ENCODE measurements at regions not wholly inside any gene's neighbourhood (a gene's known extent, or its start where the extent isn't known, plus 50 kb on each side); places are given as distances from the start of the nearest gene placed in this dataset.

DNA sequence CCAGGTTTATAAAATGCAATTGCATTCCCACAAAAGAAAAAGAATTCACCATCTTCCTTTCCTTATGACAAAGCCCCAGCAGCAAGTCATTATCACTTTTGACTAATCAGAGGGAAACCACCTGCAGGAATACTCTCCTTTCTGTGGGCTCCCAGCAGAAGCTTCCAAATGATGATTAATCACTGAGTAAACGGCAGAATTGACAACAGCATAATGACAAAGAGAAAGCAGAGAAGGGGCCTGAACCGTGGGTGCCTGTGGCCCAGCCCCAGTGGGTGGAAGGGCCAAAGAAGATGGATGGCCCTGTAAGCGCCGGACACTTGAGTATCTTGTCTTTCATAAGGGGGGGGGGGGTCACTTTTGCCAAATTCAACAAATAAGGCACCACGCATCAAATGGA, 152.4 kb upstream of the NRBF2 start:
- H2AFZ ChIP-seq (ENCODE audit: low read length): no peak overlapping the region
- CTCF ChIA-PET (ENCODE audit: low intra/inter-chr PET ratio, low total read pairs): no interaction called here
- H3K4me1 ChIP-seq (ENCODE audit: insufficient read depth, low read length): no peaks in the 10 kb centered on the region
- in situ Hi-C loops (cut with HindIII; ENCODE audit: extremely low pct_ligation_motif_present, low pct_unique_long_range_greater_than_20kb): no loop called here
- WGBS (ENCODE audit: low lambda C conversion rate): 2% methylated on average over 5 of the region's 5 CpGs
- DNase-seq (ENCODE audit: low spot score) (no peak), ATAC-seq (no peak), FAIRE-seq (no peak)
- no peaks in the 10 kb centered on the region for H4K20me1 ChIP-seq (ENCODE audit: insufficient read depth, low read length)
- H3K79me2 ChIP-seq (ENCODE audit: insufficient read depth, low read length): no peaks in the 10 kb centered on the region
- no peak overlapping the region for H3K4me3 ChIP-seq (replicated peaks in 1 of 3; ENCODE audit: insufficient read depth in 1 of 3, low read depth in 2 of 3, low read length in 3 of 3)
- POLR2A ChIA-PET: no interaction called here
- H3K36me3 ChIP-seq (replicated peaks in 1 of 2; ENCODE audit: control insufficient read depth in 1 of 2, insufficient read depth in 2 of 2, low read length in 2 of 2): no peaks in the 10 kb centered on the region
- no TSS peak for BruUV-seq (replicated peaks)
- no peak overlapping the region for H3K9ac ChIP-seq (ENCODE audit: insufficient read depth, low read depth, low read length)
- H3K9me3 ChIP-seq (ENCODE audit: low read length): 0 out of 2 replicates have a peak, but pooled peaks cover under 1% of the 10 kb centered on the region
- intact Hi-C loops (cut with micrococcal nuclease; ENCODE audit: unreplicated experiment): no loop called here
- no peak overlapping the region for H3K4me2 ChIP-seq (ENCODE audit: low read depth, low read length)
- H3K27ac ChIP-seq (ENCODE audit: extremely low read length, insufficient read depth, low read length): no peak overlapping the region
- no peaks in the 10 kb centered on the region; a peak in 1 of 5 replicates for H3K27me3 ChIP-seq (ENCODE audit: control insufficient read depth in 1 of 2, insufficient read depth in 2 of 2, low read length in 2 of 2)
- TF ChIP-seq HMG20A (CRISPR knock-in tag; IDR thresholded peaks at IDR 0.05; ENCODE audit: borderline replicate concordance) (no peak), ZNF350 (CRISPR knock-in tag; IDR thresholded peaks at IDR 0.05; ENCODE audit: borderline replicate concordance, low read depth) (no peak), HDAC1 (CRISPR knock-in tag; IDR thresholded peaks at IDR 0.05) (no peak), ZNF615 (CRISPR knock-in tag; IDR thresholded peaks at IDR 0.05; ENCODE audit: borderline replicate concordance) (no peak), ZBTB33 (CRISPR knock-in tag; IDR thresholded peaks at IDR 0.05) (no peak), ZNF652 (CRISPR knock-in tag; IDR thresholded peaks at IDR 0.05; ENCODE audit: borderline replicate concordance, low read depth) (no peak), MED1 (CRISPR knock-in tag; IDR thresholded peaks at IDR 0.05) (no peak), SETDB1 (CRISPR knock-in tag; IDR thresholded peaks at IDR 0.05; ENCODE audit: borderline replicate concordance) (no peak), DZIP1 (CRISPR knock-in tag; IDR thresholded peaks at IDR 0.05) (no peak), ZNF101 (CRISPR knock-in tag; IDR thresholded peaks at IDR 0.05; ENCODE audit: borderline replicate concordance, low read depth) (no peak), FLYWCH1 (CRISPR knock-in tag; IDR thresholded peaks at IDR 0.05) (no peak), SMAD3 (CRISPR knock-in tag; IDR thresholded peaks at IDR 0.05) (no peak), HNRNPL (IDR thresholded peaks at IDR 0.05; ENCODE audit: low read depth, low read length) (no peak)
- TF ChIP-seq, protein P1, sequence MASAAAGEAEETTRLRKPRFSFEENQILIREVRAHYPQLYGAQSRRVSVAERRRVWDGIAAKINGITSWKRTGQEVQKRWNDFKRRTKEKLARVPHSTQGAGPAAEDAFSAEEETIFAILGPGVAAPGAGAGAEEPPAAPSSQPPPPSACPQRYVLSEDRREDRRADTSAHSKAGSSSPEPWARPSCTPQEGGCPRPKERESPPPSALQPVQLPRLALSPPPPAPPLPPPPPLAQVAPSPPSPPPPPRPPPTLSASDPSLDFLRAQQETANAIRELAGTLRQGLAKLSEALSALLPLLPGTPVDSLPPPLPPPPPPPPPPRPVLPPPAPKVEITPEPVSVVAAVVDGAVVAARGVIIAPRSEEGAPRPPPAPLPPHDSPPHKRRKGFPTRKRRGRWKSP (CRISPR knock-in tag; IDR thresholded peaks at IDR 0.05): no peak
- TF ChIP-seq, protein P2, sequence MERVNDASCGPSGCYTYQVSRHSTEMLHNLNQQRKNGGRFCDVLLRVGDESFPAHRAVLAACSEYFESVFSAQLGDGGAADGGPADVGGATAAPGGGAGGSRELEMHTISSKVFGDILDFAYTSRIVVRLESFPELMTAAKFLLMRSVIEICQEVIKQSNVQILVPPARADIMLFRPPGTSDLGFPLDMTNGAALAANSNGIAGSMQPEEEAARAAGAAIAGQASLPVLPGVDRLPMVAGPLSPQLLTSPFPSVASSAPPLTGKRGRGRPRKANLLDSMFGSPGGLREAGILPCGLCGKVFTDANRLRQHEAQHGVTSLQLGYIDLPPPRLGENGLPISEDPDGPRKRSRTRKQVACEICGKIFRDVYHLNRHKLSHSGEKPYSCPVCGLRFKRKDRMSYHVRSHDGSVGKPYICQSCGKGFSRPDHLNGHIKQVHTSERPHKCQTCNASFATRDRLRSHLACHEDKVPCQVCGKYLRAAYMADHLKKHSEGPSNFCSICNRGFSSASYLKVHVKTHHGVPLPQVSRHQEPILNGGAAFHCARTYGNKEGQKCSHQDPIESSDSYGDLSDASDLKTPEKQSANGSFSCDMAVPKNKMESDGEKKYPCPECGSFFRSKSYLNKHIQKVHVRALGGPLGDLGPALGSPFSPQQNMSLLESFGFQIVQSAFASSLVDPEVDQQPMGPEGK (CRISPR knock-in tag; IDR thresholded peaks at IDR 0.05): no peak
- TF ChIP-seq, protein P3, sequence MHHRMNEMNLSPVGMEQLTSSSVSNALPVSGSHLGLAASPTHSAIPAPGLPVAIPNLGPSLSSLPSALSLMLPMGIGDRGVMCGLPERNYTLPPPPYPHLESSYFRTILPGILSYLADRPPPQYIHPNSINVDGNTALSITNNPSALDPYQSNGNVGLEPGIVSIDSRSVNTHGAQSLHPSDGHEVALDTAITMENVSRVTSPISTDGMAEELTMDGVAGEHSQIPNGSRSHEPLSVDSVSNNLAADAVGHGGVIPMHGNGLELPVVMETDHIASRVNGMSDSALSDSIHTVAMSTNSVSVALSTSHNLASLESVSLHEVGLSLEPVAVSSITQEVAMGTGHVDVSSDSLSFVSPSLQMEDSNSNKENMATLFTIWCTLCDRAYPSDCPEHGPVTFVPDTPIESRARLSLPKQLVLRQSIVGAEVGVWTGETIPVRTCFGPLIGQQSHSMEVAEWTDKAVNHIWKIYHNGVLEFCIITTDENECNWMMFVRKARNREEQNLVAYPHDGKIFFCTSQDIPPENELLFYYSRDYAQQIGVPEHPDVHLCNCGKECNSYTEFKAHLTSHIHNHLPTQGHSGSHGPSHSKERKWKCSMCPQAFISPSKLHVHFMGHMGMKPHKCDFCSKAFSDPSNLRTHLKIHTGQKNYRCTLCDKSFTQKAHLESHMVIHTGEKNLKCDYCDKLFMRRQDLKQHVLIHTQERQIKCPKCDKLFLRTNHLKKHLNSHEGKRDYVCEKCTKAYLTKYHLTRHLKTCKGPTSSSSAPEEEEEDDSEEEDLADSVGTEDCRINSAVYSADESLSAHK (CRISPR knock-in tag; IDR thresholded peaks at IDR 0.05; ENCODE audit: borderline replicate concordance): no peak
